ENCODE measurements at regions not wholly inside any gene's neighbourhood (a gene's known extent, or its start where the extent isn't known, plus 50 kb on each side); places are given as distances from the start of the nearest gene placed in this dataset.

GRCh38 chr12:13273850-13274249 lies 77.3 kb downstream of the EMP1 start:
- TF ChIP-seq, protein P1, sequence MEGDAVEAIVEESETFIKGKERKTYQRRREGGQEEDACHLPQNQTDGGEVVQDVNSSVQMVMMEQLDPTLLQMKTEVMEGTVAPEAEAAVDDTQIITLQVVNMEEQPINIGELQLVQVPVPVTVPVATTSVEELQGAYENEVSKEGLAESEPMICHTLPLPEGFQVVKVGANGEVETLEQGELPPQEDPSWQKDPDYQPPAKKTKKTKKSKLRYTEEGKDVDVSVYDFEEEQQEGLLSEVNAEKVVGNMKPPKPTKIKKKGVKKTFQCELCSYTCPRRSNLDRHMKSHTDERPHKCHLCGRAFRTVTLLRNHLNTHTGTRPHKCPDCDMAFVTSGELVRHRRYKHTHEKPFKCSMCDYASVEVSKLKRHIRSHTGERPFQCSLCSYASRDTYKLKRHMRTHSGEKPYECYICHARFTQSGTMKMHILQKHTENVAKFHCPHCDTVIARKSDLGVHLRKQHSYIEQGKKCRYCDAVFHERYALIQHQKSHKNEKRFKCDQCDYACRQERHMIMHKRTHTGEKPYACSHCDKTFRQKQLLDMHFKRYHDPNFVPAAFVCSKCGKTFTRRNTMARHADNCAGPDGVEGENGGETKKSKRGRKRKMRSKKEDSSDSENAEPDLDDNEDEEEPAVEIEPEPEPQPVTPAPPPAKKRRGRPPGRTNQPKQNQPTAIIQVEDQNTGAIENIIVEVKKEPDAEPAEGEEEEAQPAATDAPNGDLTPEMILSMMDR (IDR thresholded peaks at IDR 0.05), result no peak

GRCh38 chr12:13273097-13273496 lies 76.6 kb downstream of the EMP1 start:
- TF ChIP-seq, protein P1 (IDR thresholded peaks at IDR 0.05), result no peak

DNA sequence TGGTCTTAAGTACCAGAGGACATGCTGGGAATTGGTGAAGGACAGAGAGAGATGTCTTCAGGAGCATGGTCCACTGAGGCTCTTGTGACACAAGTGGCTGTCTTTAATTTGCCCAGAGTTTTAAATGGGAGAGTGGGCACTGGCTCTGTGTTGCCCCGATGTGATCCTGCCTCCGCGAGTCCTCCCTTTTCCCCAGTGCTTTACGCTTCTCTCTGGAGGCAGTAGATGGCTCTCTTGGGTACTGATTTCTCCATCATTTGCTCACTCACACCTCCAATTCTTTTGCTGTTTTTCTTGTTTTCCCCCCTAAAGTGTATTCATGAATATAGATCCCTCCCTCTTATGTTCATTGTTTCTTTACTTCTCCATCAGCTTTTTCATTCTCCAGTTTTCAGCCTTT lies 74.3 kb downstream of the EMP1 start:
- TF ChIP-seq, protein P1 (IDR thresholded peaks at IDR 0.05), result no peak
